Mesendoderm (in vitro differentiated cells): ENCODE measurements at regions not wholly inside any gene's neighbourhood (a gene's known extent, or its start where the extent isn't known, plus 50 kb on each side); places are given as distances from the start of the nearest gene placed in this dataset.

ENCODE experiments used
- DNase-seq: peaks from one replicate; pipeline ENCODE4 v3.0.0; 2013
- H2AK5ac ChIP-seq: 2 replicates; pipeline ENCODE4 v1.6.1; 2013; ENCODE audit warnings: low read length, inconsistent platforms
- H2BK120ac ChIP-seq: 2 replicates; pipeline ENCODE4 v1.6.1; 2013; ENCODE audit warnings: low read depth, mild to moderate bottlenecking, low read length, moderate library complexity, mixed read lengths
- H2BK15ac ChIP-seq: replicated peaks from 2 replicates; pipeline ENCODE4 v1.6.1; 2013; ENCODE audit warnings: low read depth, mild to moderate bottlenecking, moderate library complexity
- H2BK5ac ChIP-seq: 2 replicates; pipeline ENCODE4 v1.6.1; 2013; ENCODE audit warnings: low read length, inconsistent platforms
- H3K18ac ChIP-seq: 2 replicates; pipeline ENCODE4 v1.6.1; 2013; ENCODE audit warnings: mild to moderate bottlenecking, low read length, mixed read lengths
- H3K23ac ChIP-seq: one replicate; pipeline ENCODE4 v1.6.1; 2013; ENCODE audit warnings: low read length
- H3K27ac ChIP-seq: 2 replicates; pipeline ENCODE4 v1.5.1; 2013; ENCODE audit warnings: low read depth, mild to moderate bottlenecking, inconsistent platforms, low read length, moderate library complexity
- H3K27me3 ChIP-seq: 2 replicates; pipeline ENCODE4 v1.6.1; 2013; ENCODE audit warnings: low read length, control low read depth, mild to moderate bottlenecking, inconsistent platforms; ENCODE audit not compliant: insufficient read depth, poor library complexity
- H3K36me3 ChIP-seq: 2 replicates; pipeline ENCODE4 v1.6.1; 2013; ENCODE audit warnings: low read length, inconsistent platforms; ENCODE audit not compliant: control insufficient read depth, insufficient read depth
- H3K4ac ChIP-seq: one replicate; pipeline ENCODE4 v1.6.1; 2013; ENCODE audit warnings: low read depth, mild to moderate bottlenecking, low read length, moderate library complexity
- H3K4me1 ChIP-seq: 2 replicates; pipeline ENCODE4 v1.6.1; 2013; ENCODE audit warnings: low read depth, low read length, inconsistent platforms; ENCODE audit not compliant: control insufficient read depth
- H3K4me2 ChIP-seq: 2 replicates; pipeline ENCODE4 v1.6.1; 2013; ENCODE audit warnings: low read length
- H3K4me3 ChIP-seq: 2 replicates; pipeline ENCODE4 v1.5.1; 2013; ENCODE audit warnings: mild to moderate bottlenecking, low read length
- H3K56ac ChIP-seq: one replicate; pipeline ENCODE4 v1.6.1; 2013; ENCODE audit warnings: low read length
- H3K79me1 ChIP-seq: 2 replicates; pipeline ENCODE4 v1.6.1; 2013; ENCODE audit warnings: low read length, inconsistent platforms
- H3K79me2 ChIP-seq: 2 replicates; pipeline ENCODE4 v1.6.1; 2013; ENCODE audit warnings: mild to moderate bottlenecking, low read length; ENCODE audit not compliant: control insufficient read depth, insufficient read depth
- H3K9ac ChIP-seq: 2 replicates; pipeline ENCODE4 v1.6.1; 2013; ENCODE audit warnings: low read length, inconsistent platforms
- H4K5ac ChIP-seq: one replicate; pipeline ENCODE4 v1.6.1; 2013; ENCODE audit warnings: low read length
- H4K8ac ChIP-seq: one replicate; pipeline ENCODE4 v1.6.1; 2013; ENCODE audit warnings: low read depth, mild to moderate bottlenecking, control low read depth, low read length, moderate library complexity
- WGBS: extraction: QIAGEN DNeasy Blood & Tissue Kit; methylation state at CpG from one replicate; pipeline ENCODE4 v1.1.7; 2013; ENCODE audit warnings: low lambda C conversion rate, missing lambda C conversion rate; ENCODE audit not compliant: insufficient coverage; ENCODE audit errors: extremely low coverage; 5-methylcytosine and 5-hydroxymethylcytosine counted together

- Histone ChIP-seq H2AK5ac (no peak overlapping the region), H3K56ac (no peak overlapping the region), H3K79me2 (no peaks in the 10 kb centered on the region), H2BK120ac (no peak overlapping the region), H3K23ac (no peak overlapping the region), H4K5ac (no peak overlapping the region), H3K27ac (no peak overlapping the region), H3K4ac (no peak overlapping the region), H2BK5ac (no peak overlapping the region), H3K79me1 (no peaks in the 10 kb centered on the region), H3K18ac (no peak overlapping the region), H3K4me1 (no peaks in the 10 kb centered on the region), H4K8ac (no peak overlapping the region), H3K27me3 (no peaks in the 10 kb centered on the region), H3K4me2 (no peak overlapping the region), H3K4me3 (no peak overlapping the region), H3K36me3 (no peaks in the 10 kb centered on the region), H3K9ac (no peak overlapping the region), H2BK15ac (no peak overlapping the region)
- no CpG with 5 or more reads among the region's 2 CpGs for WGBS
- DNase-seq, result no peak
These were observed 194.0 kb downstream of the IPO8 start for GRCh38 chr12:30501718-30502117.

GRCh38 chr12:30500532-30500931 is 195.1 kb downstream of the IPO8 start:
- no CpG with 5 or more reads among the region's 4 CpGs for WGBS

GRCh38 chr12:30485230-30485890 is 210.3 kb downstream of the IPO8 start:
- no peak overlapping the region for H3K4ac ChIP-seq
- no peaks in the 10 kb centered on the region for H3K79me2 ChIP-seq
- H4K8ac ChIP-seq, result no peak overlapping the region
- DNase-seq, result no peak
- H3K79me1 ChIP-seq, result no peaks in the 10 kb centered on the region
- no peaks in the 10 kb centered on the region for H3K27me3 ChIP-seq
- H3K18ac ChIP-seq, result no peak overlapping the region
- no peak overlapping the region for H3K23ac ChIP-seq
- no peak overlapping the region for H2BK5ac ChIP-seq
- H3K4me2 ChIP-seq, result no peak overlapping the region
- no peak overlapping the region for H3K27ac ChIP-seq
- H2BK120ac ChIP-seq, result no peak overlapping the region
- H3K4me3 ChIP-seq, result no peak overlapping the region
- no peaks in the 10 kb centered on the region for H3K36me3 ChIP-seq
- H3K9ac ChIP-seq, result no peak overlapping the region
- H4K5ac ChIP-seq, result no peak overlapping the region
- H3K56ac ChIP-seq, result no peak overlapping the region
- no peaks in the 10 kb centered on the region for H3K4me1 ChIP-seq
- no peak overlapping the region for H2BK15ac ChIP-seq
- no peak overlapping the region for H2AK5ac ChIP-seq
- WGBS, result no CpG with 5 or more reads among the region's 14 CpGs

More at GRCh38 chr12:30500532-30500931, 195.1 kb downstream of the IPO8 start:
- Histone ChIP-seq H3K36me3 (no peaks in the 10 kb centered on the region), H3K4me1 (no peaks in the 10 kb centered on the region), H2BK120ac (no peak overlapping the region), H3K79me1 (no peaks in the 10 kb centered on the region), H3K4ac (no peak overlapping the region), H3K18ac (no peak overlapping the region), H3K23ac (no peak overlapping the region), H2AK5ac (no peak overlapping the region), H3K27ac (no peak overlapping the region), H3K27me3 (no peaks in the 10 kb centered on the region), H2BK15ac (no peak overlapping the region), H3K79me2 (no peaks in the 10 kb centered on the region), H4K8ac (no peak overlapping the region), H3K9ac (no peak overlapping the region), H4K5ac (no peak overlapping the region), H3K56ac (no peak overlapping the region), H2BK5ac (no peak overlapping the region), H3K4me2 (no peak overlapping the region), H3K4me3 (no peak overlapping the region)
- no peak for DNase-seq

- Histone ChIP-seq H3K4me3 (no peak overlapping the region), H3K79me2 (no peaks in the 10 kb centered on the region), H4K5ac (no peak overlapping the region), H3K9ac (no peak overlapping the region), H2BK5ac (no peak overlapping the region), H2BK120ac (no peak overlapping the region), H3K23ac (no peak overlapping the region), H3K18ac (no peak overlapping the region), H3K36me3 (no peaks in the 10 kb centered on the region), H4K8ac (no peak overlapping the region), H3K79me1 (no peaks in the 10 kb centered on the region), H3K4ac (no peak overlapping the region), H3K27ac (no peak overlapping the region), H2AK5ac (no peak overlapping the region), H3K4me1 (no peaks in the 10 kb centered on the region), H3K56ac (no peak overlapping the region), H2BK15ac (no peak overlapping the region), H3K4me2 (no peak overlapping the region), H3K27me3 (no peaks in the 10 kb centered on the region)
- WGBS, result no CpG with 5 or more reads among the region's 5 CpGs
- no peak for DNase-seq
These were observed 211.0 kb downstream of the IPO8 start for GRCh38 chr12:30484658-30485057.

- WGBS, result no CpG with 5 or more reads among the region's 1 CpG
- no peak overlapping the region for H2AK5ac ChIP-seq
These were observed 213.0 kb downstream of the IPO8 start for GRCh38 chr12:30482650-30483049.

GRCh38 chr12:30473274-30473673 is 222.4 kb downstream of the IPO8 start:
- no CpG with 5 or more reads among the region's 2 CpGs for WGBS
- no peaks in the 10 kb centered on the region for H3K79me2 ChIP-seq
- no peaks in the 10 kb centered on the region for H3K27me3 ChIP-seq
- no peak overlapping the region for H3K23ac ChIP-seq
- no peak overlapping the region for H2AK5ac ChIP-seq
- no peak overlapping the region for H3K56ac ChIP-seq
- H3K4me3 ChIP-seq, result no peak overlapping the region
- no peak overlapping the region for H2BK15ac ChIP-seq
- no peaks in the 10 kb centered on the region for H3K79me1 ChIP-seq
- no peak overlapping the region for H4K5ac ChIP-seq
- H3K4me2 ChIP-seq, result no peak overlapping the region
- H3K4ac ChIP-seq, result no peak overlapping the region
- H4K8ac ChIP-seq, result no peak overlapping the region
- no peak overlapping the region for H3K9ac ChIP-seq
- no peak overlapping the region for H3K27ac ChIP-seq
- DNase-seq, result no peak
- H3K4me1 ChIP-seq, result no peaks in the 10 kb centered on the region
- H2BK120ac ChIP-seq, result no peak overlapping the region
- no peak overlapping the region for H2BK5ac ChIP-seq
- no peaks in the 10 kb centered on the region for H3K36me3 ChIP-seq
- H3K18ac ChIP-seq, result no peak overlapping the region

More at GRCh38 chr12:30482650-30483049, 213.0 kb downstream of the IPO8 start:
- Histone ChIP-seq H2BK5ac (no peak overlapping the region), H3K23ac (no peak overlapping the region), H2BK120ac (no peak overlapping the region), H3K56ac (no peak overlapping the region), H3K79me1 (no peaks in the 10 kb centered on the region), H4K8ac (no peak overlapping the region), H3K9ac (no peak overlapping the region), H3K27ac (no peak overlapping the region), H3K79me2 (no peaks in the 10 kb centered on the region), H4K5ac (no peak overlapping the region), H2BK15ac (no peak overlapping the region), H3K18ac (no peak overlapping the region), H3K4ac (no peak overlapping the region), H3K27me3 (no peaks in the 10 kb centered on the region), H3K36me3 (no peaks in the 10 kb centered on the region), H3K4me1 (no peaks in the 10 kb centered on the region), H3K4me2 (no peak overlapping the region), H3K4me3 (no peak overlapping the region)
- DNase-seq, result no peak
